Epidermal melanocyte (primary cell): ENCODE measurements at regions not wholly inside any gene's neighbourhood (a gene's known extent, or its start where the extent isn't known, plus 50 kb on each side); places are given as distances from the start of the nearest gene placed in this dataset.
"Not testable (repeated sequence)": the region's sequence is repeated elsewhere in the genome, so short reads cannot be mapped to it uniquely, and the experiment has no call there.

Experiments
- DNase-seq: peaks from one replicate; pipeline ENCODE4 v3.0.0; 2011; ENCODE audit warnings: low spot score; ENCODE audit not compliant: insufficient read length

GRCh38 chr1:99537886-99538617 is 107.9 kb upstream of the PALMD start:
- DNase-seq = no peak

- DNase-seq = no peak
Observed at GRCh38 chr1:99538618-99538956, 107.3 kb upstream of the PALMD start.

GRCh38 chr1:99539131-99539530 is 106.8 kb upstream of the PALMD start:
- no peak for DNase-seq

GRCh38 chr1:99540744-99541143 is 105.2 kb upstream of the PALMD start:
- DNase-seq = no peak

GRCh38 chr1:99544328-99544727 is 101.6 kb upstream of the PALMD start:
- no peak for DNase-seq

GRCh38 chr1:99546432-99547416 is 99.2 kb upstream of the PALMD start:
- no peak for DNase-seq

GRCh38 chr1:99548943-99549605 is 96.8 kb upstream of the PALMD start:
- no peak for DNase-seq

GRCh38 chr1:99550198-99550597 is 95.7 kb upstream of the PALMD start:
- no peak for DNase-seq

- no peak for DNase-seq
Observed at GRCh38 chr1:99551812-99552614, 93.9 kb upstream of the PALMD start.

GRCh38 chr1:99553301-99553700 is 92.6 kb upstream of the PALMD start:
- no peak for DNase-seq

GRCh38 chr1:99553819-99554218 is 92.1 kb upstream of the PALMD start:
- DNase-seq = not testable (repeated sequence)

- no peak for DNase-seq
Observed at GRCh38 chr1:99554727-99555126, 91.2 kb upstream of the PALMD start.

GRCh38 chr1:99557546-99558202 is 88.2 kb upstream of the PALMD start:
- DNase-seq = no peak

- no peak for DNase-seq
Observed at GRCh38 chr1:99559166-99559565, 86.7 kb upstream of the PALMD start.

- no peak for DNase-seq
Observed at GRCh38 chr1:99560207-99561040, 85.5 kb upstream of the PALMD start.

GRCh38 chr1:99561952-99562351 is 84.0 kb upstream of the PALMD start:
- no peak for DNase-seq

GRCh38 chr1:99565606-99566289 is 80.2 kb upstream of the PALMD start:
- no peak for DNase-seq

GRCh38 chr1:99566290-99567021 is 79.5 kb upstream of the PALMD start:
- no peak for DNase-seq
